K562 (cell line): ENCODE measurements at regions not wholly inside any gene's neighbourhood (a gene's known extent, or its start where the extent isn't known, plus 50 kb on each side); places are given as distances from the start of the nearest gene placed in this dataset.

Source experiments
- ATAC-seq: fragments of 200-7000 bp; cut with Tn5 transposase; 3 replicates; pipeline ENCODE4 v1.9.1; 2020; ENCODE audit warnings: moderate library complexity
- BruUV-seq: library from RNA; stranded (reverse); fragments of 400-500 nt; replicated peaks from 2 replicates; lab custom pipeline; 2021; lab: Mats Ljungman, UMichigan
- CTCF ChIA-PET: fragments of 300-600 bp; formaldehyde crosslinking; extraction: SDS; loops from one replicate; lab custom pipeline; 2021; ENCODE audit warnings: low intra/inter-chr PET ratio; lab: Yijun Ruan, JAX
- POLR2A ChIA-PET: fragments of 300-600, 350-650 bp; sonication (Branson Sonifier 250); formaldehyde crosslinking; extraction: SDS; loops from one replicate; lab custom pipeline; 2021; ENCODE audit warnings: antibody characterized with exemption, inconsistent platforms; lab: Yijun Ruan, JAX
- DNase-seq, 4 experiments: peaks; one replicate each; pipeline versions ENCODE4 v3.0.0 to v3.0.0-alpha.2; 2011 to 2018; ENCODE audit warnings: low spot score in 3 of 4, mixed read lengths in 3 of 4; ENCODE audit errors: extremely low read depth in 1 of 4
- FAIRE-seq: peaks from 2 replicates; lab custom pipeline; 2011; peaks lifted over from hg19 to GRCh38; lab: Jason Lieb, UNC
- H2AFZ ChIP-seq: 2 replicates; pipeline ENCODE4 v1.6.0; 2011; ENCODE audit warnings: low read depth, low read length, control low read depth, inconsistent platforms
- H3K27ac ChIP-seq: fragments of 200-600 bp; 3 replicates; pipeline ENCODE4 v1.8.0; 2011; ENCODE audit warnings: low read depth, mild to moderate bottlenecking, control low read depth, inconsistent platforms, low read length, moderate library complexity, mixed read lengths; ENCODE audit errors: extremely low read depth
- H3K27me3 ChIP-seq, 2 experiments: fragments of 300-600 bp in 1 of 2; 2 replicates in 1 of 2; 3 replicates in 1 of 2; pipeline versions ENCODE4 v1.6.0 to v1.8.0; 2011; ENCODE audit warnings: inconsistent platforms in 2 of 2, low read length in 2 of 2, mild to moderate bottlenecking in 1 of 2, mixed read lengths in 1 of 2, moderate library complexity in 1 of 2; ENCODE audit not compliant: control insufficient read depth in 2 of 2, insufficient read depth in 2 of 2
- H3K36me3 ChIP-seq: fragments of 300-600 bp; 3 replicates; pipeline ENCODE4 v1.8.0; 2011; ENCODE audit warnings: mild to moderate bottlenecking, low read length, inconsistent platforms; ENCODE audit not compliant: control insufficient read depth, insufficient read depth
- H3K4me1 ChIP-seq, 2 experiments: fragments of 200-600 bp in 1 of 2; replicated peaks in 1 of 2; 2 replicates in 1 of 2; 3 replicates in 1 of 2; pipeline versions ENCODE4 v1.5.1 to v1.8.0; 2011; ENCODE audit warnings: inconsistent platforms in 2 of 2, low read length in 2 of 2, mild to moderate bottlenecking in 1 of 2, mixed read lengths in 1 of 2, moderate library complexity in 1 of 2; ENCODE audit not compliant: control insufficient read depth in 2 of 2, insufficient read depth in 2 of 2
- H3K4me2 ChIP-seq: 2 replicates; pipeline ENCODE4 v1.6.1; 2011; ENCODE audit warnings: low read length, control low read depth, inconsistent platforms, mixed read lengths; ENCODE audit not compliant: insufficient read depth
- H3K4me3 ChIP-seq: fragments of 200-600 bp; sonication (generic), shearing (Covaris generic); 2 replicates; pipeline ENCODE4 v1.5.1; 2016; ENCODE audit warnings: control low read depth, inconsistent platforms
- H3K79me2 ChIP-seq: fragments of 200-600 bp; 3 replicates; pipeline ENCODE4 v1.8.0; 2011; ENCODE audit warnings: low read length, inconsistent platforms; ENCODE audit not compliant: control insufficient read depth, insufficient read depth
- H3K9ac ChIP-seq, 2 experiments: 2 replicates each; pipeline versions ENCODE4 v1.6.0 to v1.6.1; 2011; ENCODE audit warnings: low read depth in 2 of 2, low read length in 2 of 2, control low read depth in 1 of 2, inconsistent platforms in 1 of 2, mild to moderate bottlenecking in 1 of 2, mixed read lengths in 1 of 2; ENCODE audit not compliant: insufficient read depth in 1 of 2
- H3K9me1 ChIP-seq: one replicate; pipeline ENCODE4 v1.6.0; 2011; ENCODE audit warnings: inconsistent platforms, mild to moderate bottlenecking, low read length, moderate library complexity; ENCODE audit not compliant: control insufficient read depth, insufficient read depth
- H3K9me3 ChIP-seq: replicated peaks from 2 replicates; pipeline ENCODE4 v1.5.1; 2011; ENCODE audit warnings: low read depth, low read length, inconsistent platforms; ENCODE audit not compliant: control insufficient read depth, insufficient read depth
- H4K20me1 ChIP-seq: replicated peaks from 2 replicates; pipeline ENCODE4 v1.6.1; 2011; ENCODE audit warnings: low read length, inconsistent platforms, mixed read lengths; ENCODE audit not compliant: control insufficient read depth, insufficient read depth
- BMI1 ChIP-seq: fragments of 150-350 bp; IDR thresholded peaks from 2 replicates; pipeline ENCODE4 v1.6.1; 2014; ENCODE audit warnings: low read length
- CC2D1A ChIP-seq: fragments of 450-650 bp; IDR thresholded peaks from 2 replicates; pipeline ENCODE4 v1.6.1; 2017; ENCODE audit warnings: mild to moderate bottlenecking
- DDX20 ChIP-seq: fragments of 450-650 bp; IDR thresholded peaks from 2 replicates; pipeline ENCODE4 v1.6.1; 2016; ENCODE audit warnings: missing genetic modification characterization, low read depth, mild to moderate bottlenecking, missing compliant biosample characterization, moderate library complexity
- FOSL1 ChIP-seq: fragments of 200-800 bp; sonication (Bioruptor generic); conservative IDR thresholded peaks from 2 replicates; pipeline ENCODE4 v1.6.1; 2016; ENCODE audit warnings: missing genetic modification characterization, missing compliant biosample characterization
- FOXM1 ChIP-seq, 2 experiments: fragments of 450-650 bp in 1 of 2; sonication (generic) in 1 of 2; formaldehyde crosslinking in 1 of 2; IDR thresholded peaks; 2 replicates each; pipeline versions ENCODE4 v1.6.1 to v1.9.0; 2017 to 2022; ENCODE audit warnings: low read depth in 2 of 2, mild to moderate bottlenecking in 2 of 2, missing genetic modification reagents in 1 of 2, moderate library complexity in 1 of 2
- IFI16 ChIP-seq: fragments of 250-450 bp; sonication (Bioruptor Pico); IDR thresholded peaks from 2 replicates; pipeline ENCODE4 v2.1.2; 2022; ENCODE audit warnings: mild to moderate bottlenecking, inconsistent platforms
- KAT7 ChIP-seq: sonication (generic); formaldehyde crosslinking; IDR thresholded peaks from 2 replicates; pipeline ENCODE4 v1.8.0; 2022; ENCODE audit warnings: missing genetic modification reagents, mild to moderate bottlenecking, borderline replicate concordance
- MCM2 ChIP-seq: fragments of 450-650 bp; IDR thresholded peaks from 2 replicates; pipeline ENCODE4 v1.6.1; 2017; ENCODE audit warnings: low read depth, mild to moderate bottlenecking
- MTF1 ChIP-seq: fragments of 250-450 bp; sonication (Bioruptor Pico); IDR thresholded peaks from 2 replicates; pipeline ENCODE4 v1.9.0; 2021; ENCODE audit warnings: moderate library complexity, mild to moderate bottlenecking, inconsistent platforms, borderline replicate concordance
- NCOA2 ChIP-seq, 2 experiments: fragments of 450-650 bp; IDR thresholded peaks; 2 replicates each; pipeline ENCODE4 v1.6.1; 2018; ENCODE audit warnings: mild to moderate bottlenecking in 2 of 2, moderate library complexity in 1 of 2; ENCODE audit not compliant: partially characterized antibody in 2 of 2
- NCOA4 ChIP-seq: fragments of 450-650 bp; IDR thresholded peaks from 2 replicates; pipeline ENCODE4 v1.6.1; 2018; ENCODE audit warnings: mild to moderate bottlenecking; ENCODE audit not compliant: partially characterized antibody
- POLR2B ChIP-seq: fragments of 450-650 bp; IDR thresholded peaks from 2 replicates; pipeline ENCODE4 v1.6.1; 2018; ENCODE audit warnings: low read depth; ENCODE audit not compliant: partially characterized antibody
- RBM14 ChIP-seq: fragments of 200-400 bp; formaldehyde crosslinking; IDR thresholded peaks from 2 replicates; pipeline ENCODE4 v1.6.1; 2018; ENCODE audit warnings: low read depth, mild to moderate bottlenecking, low read length, moderate library complexity, borderline replicate concordance; ENCODE audit not compliant: insufficient read depth
- RBM25 ChIP-seq: fragments of 200-400 bp; formaldehyde crosslinking; IDR thresholded peaks from 2 replicates; pipeline ENCODE4 v1.6.1; 2018; ENCODE audit warnings: low read length, low read depth, moderate library complexity; ENCODE audit not compliant: severe bottlenecking
- TARDBP ChIP-seq: fragments of 450-650 bp; IDR thresholded peaks from 2 replicates; pipeline ENCODE4 v1.6.1; 2016
- U2AF2 ChIP-seq: fragments of 200-400 bp; formaldehyde crosslinking; optimal IDR thresholded peaks from 2 replicates; pipeline ENCODE3; 2017; ENCODE audit warnings: low read depth, mild to moderate bottlenecking, low read length
- WGBS: fragments of 100-300 bp; shearing (Covaris generic); methylation state at CpG from one replicate; pipeline ENCODE4 v1.1.6; 2016; ENCODE audit warnings: low coverage, mixed read lengths; ENCODE audit not compliant: insufficient coverage; ENCODE audit errors: missing lambda C conversion rate; 5-methylcytosine and 5-hydroxymethylcytosine counted together
- in situ Hi-C: fragments of 300-500 bp; cut with MboI; formaldehyde crosslinking; loops from 4 replicates; pipeline ENCODE4 v1.15.0; 2018; ENCODE audit warnings: inconsistent platforms, mixed read lengths
- intact Hi-C: fragments of 100-400 bp; cut with micrococcal nuclease; formaldehyde crosslinking; loops from 2 replicates; pipeline ENCODE4 v1.14.2; 2022
- TF ChIP-seq, protein P1 (sequence below): fragments of 250-450 bp; sonication (Bioruptor Pico); IDR thresholded peaks from 2 replicates; pipeline ENCODE4 v1.4.0; 2020; ENCODE audit warnings: borderline replicate concordance

DNA sequence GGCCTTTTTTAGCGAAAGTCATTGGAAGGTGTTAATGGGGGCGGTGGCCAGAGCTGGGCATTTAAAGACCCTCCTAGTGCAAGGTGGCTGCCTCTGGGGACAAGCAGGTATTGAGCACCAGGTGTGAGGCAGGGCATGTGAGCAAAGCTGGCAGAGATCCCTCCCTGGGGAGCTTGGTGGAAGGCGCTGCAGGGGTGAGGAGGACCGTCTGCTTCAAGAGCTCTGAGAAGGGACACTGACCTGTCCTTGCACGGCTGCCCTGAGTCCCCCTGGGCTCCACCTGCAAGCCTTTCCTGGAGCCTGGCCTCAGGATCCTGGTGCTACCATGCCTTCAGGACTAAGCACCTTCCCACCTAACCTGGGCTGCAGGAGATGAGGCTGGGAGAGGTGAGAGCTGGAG is 127.0 kb upstream of the CIBAR2 start:
- Histone ChIP-seq H3K36me3 (no peaks in the 10 kb centered on the region), H3K27ac (no peak overlapping the region), H2AFZ (no peak overlapping the region), H3K79me2 (peaks cover 8% of the 10 kb centered on the region; the same call in 1 of the 3 replicates), H3K4me3 (no peak overlapping the region), H4K20me1 (peaks cover 24% of the 10 kb centered on the region), H3K9me1 (no peaks in the 10 kb centered on the region), H3K4me1 (peaks cover 0 to 49% of the 10 kb centered on the region in 2 experiments; a peak in 4 of 5 replicates), H3K9ac (no peak overlapping the region; a peak in 1 of 4 replicates), H3K4me2 (no peak overlapping the region), H3K9me3 (no peaks in the 10 kb centered on the region), H3K27me3 (no peaks in the 10 kb centered on the region)
- DNase-seq: no peak
- TF ChIP-seq DDX20 (tag) (no peak), RBM14 (no peak), NCOA2 (IDR thresholded peaks at IDR 0.05; ENCODE audit: partially characterized antibody in 2 of 2) (no peak), RBM25 (no peak), BMI1 (no peak), FOSL1 (tag) (no peak), TARDBP (no peak), MTF1 (CRISPR knock-in tag) (no peak), MCM2 (no peak), CC2D1A (no peak), FOXM1 (IDR thresholded peaks at IDR 0.05; ENCODE audit: low read depth) (no peak), FOXM1 (CRISPR knock-in tag; IDR thresholded peaks at IDR 0.05; ENCODE audit: low read depth) (no peak), IFI16 (no peak), POLR2B (no peak), NCOA4 (no peak), KAT7 (CRISPR knock-in tag) (no peak), U2AF2 (no peak)
- TF ChIP-seq, protein P1, sequence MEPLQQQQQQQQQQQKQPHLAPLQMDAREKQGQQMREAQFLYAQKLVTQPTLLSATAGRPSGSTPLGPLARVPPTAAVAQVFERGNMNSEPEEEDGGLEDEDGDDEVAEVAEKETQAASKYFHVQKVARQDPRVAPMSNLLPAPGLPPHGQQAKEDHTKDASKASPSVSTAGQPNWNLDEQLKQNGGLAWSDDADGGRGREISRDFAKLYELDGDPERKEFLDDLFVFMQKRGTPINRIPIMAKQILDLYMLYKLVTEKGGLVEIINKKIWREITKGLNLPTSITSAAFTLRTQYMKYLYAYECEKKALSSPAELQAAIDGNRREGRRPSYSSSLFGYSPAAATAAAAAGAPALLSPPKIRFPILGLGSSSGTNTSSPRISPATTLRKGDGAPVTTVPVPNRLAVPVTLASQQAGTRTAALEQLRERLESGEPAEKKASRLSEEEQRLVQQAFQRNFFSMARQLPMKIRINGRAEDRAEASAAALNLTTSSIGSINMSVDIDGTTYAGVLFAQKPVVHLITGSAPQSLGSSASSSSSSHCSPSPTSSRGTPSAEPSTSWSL (CRISPR knock-in tag): no peak
- CTCF ChIA-PET: no interaction called here
- intact Hi-C loops: no loop called here
- BruUV-seq: no TSS peak
- ATAC-seq: no peak
- no peak for FAIRE-seq
- POLR2A ChIA-PET: no interaction called here
- 75% methylated on average over 5 of the region's 5 CpGs for WGBS
- in situ Hi-C loops: no loop called here
